Fibroblast of mammary gland (primary cell): ENCODE measurements at regions not wholly inside any gene's neighbourhood (a gene's known extent, or its start where the extent isn't known, plus 50 kb on each side); places are given as distances from the start of the nearest gene placed in this dataset.

Experiments used
- DNase-seq: peaks from one replicate; pipeline ENCODE4 v3.0.0-alpha.2; 2010; ENCODE audit warnings: low read depth
- H3K4me3 ChIP-seq: 2 replicates; pipeline ENCODE4 v1.5.1; 2011; ENCODE audit warnings: low read depth, mild to moderate bottlenecking, low read length, moderate library complexity; ENCODE audit not compliant: control insufficient read depth
- CTCF ChIP-seq: conservative IDR thresholded peaks from 2 replicates; pipeline ENCODE4 v1.5.1; 2011; ENCODE audit warnings: low read depth, low read length, inconsistent platforms; ENCODE audit not compliant: control insufficient read depth, insufficient read depth

DNA sequence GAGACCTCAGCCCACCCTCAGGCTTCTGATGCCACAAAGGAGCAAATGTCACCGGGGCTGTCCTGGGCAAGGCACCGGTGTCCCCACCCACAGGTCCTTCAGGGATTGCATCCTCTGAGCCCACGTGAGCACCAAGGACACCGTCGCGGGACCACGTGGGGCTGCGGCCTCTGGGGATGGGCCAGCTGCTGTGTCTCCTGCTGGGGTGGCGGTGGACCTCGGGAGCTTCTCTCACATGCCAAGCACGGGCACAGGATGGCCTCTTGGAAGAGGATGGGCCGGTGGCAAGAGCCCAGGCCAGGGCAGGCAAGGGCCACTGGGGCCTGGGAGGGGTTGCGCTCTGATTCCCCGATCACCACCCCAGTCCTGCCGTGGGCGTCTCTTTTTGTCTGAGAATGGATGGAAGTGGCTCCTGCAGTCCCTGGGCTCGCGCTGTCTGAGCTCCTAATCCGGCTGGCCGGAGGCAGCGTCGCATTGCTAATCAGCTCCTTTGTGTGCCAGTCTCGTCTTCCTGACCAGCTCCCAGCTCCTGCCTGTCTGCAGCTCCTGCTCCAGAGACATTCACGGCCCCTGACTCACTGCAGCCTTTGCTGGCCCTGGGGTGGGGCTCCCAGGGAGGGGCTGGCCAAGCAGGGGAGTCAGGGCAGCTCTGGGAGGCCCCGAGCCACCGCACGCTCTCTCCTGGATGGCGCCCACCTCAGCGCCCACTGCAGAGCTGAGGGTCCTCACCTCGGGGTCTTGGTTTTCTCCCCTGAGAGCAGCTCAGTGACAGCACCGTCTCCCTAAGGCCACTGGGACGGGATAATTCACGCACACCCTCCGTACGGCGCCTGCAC lies 146.7 kb downstream of the CTTN start:
- no peak for DNase-seq
- TF ChIP-seq CTCF, result no peak

GRCh38 chr11:70545610-70545912 lies 147.2 kb downstream of the CTTN start:
- no peak for DNase-seq
- no peak for TF ChIP-seq CTCF
- H3K4me3 ChIP-seq, result no peak overlapping the region

More for the DNA sequence above, 146.7 kb downstream of the CTTN start:
- no peak overlapping the region for H3K4me3 ChIP-seq

- no peak overlapping the region for H3K4me3 ChIP-seq
- no peak for DNase-seq
Measured at GRCh38 chr11:70546191-70546940, 148.0 kb downstream of the CTTN start.

DNA sequence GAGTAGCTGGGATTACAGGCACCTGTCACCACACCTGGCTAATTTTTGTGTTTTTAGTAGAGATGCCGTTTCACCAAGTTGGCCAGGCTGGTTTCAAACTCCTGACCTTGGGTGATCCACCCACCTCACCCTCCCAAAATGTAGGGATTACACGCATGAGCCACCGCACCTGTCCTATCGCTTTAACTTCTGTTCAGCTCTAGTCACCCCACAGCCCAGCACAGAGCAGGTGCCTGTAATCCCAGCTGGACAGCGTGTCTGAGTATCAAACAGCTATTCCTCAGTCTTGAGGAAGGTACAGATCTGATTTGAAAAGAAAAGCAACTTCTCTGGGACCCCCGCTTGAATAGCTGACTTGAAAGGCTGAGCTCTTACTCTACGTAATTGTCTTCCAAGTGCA lies 149.1 kb downstream of the CTTN start:
- no peak for TF ChIP-seq CTCF
- H3K4me3 ChIP-seq, result no peak overlapping the region
- no peak for DNase-seq

More at GRCh38 chr11:70546191-70546940, 148.0 kb downstream of the CTTN start:
- no peak for TF ChIP-seq CTCF

DNA sequence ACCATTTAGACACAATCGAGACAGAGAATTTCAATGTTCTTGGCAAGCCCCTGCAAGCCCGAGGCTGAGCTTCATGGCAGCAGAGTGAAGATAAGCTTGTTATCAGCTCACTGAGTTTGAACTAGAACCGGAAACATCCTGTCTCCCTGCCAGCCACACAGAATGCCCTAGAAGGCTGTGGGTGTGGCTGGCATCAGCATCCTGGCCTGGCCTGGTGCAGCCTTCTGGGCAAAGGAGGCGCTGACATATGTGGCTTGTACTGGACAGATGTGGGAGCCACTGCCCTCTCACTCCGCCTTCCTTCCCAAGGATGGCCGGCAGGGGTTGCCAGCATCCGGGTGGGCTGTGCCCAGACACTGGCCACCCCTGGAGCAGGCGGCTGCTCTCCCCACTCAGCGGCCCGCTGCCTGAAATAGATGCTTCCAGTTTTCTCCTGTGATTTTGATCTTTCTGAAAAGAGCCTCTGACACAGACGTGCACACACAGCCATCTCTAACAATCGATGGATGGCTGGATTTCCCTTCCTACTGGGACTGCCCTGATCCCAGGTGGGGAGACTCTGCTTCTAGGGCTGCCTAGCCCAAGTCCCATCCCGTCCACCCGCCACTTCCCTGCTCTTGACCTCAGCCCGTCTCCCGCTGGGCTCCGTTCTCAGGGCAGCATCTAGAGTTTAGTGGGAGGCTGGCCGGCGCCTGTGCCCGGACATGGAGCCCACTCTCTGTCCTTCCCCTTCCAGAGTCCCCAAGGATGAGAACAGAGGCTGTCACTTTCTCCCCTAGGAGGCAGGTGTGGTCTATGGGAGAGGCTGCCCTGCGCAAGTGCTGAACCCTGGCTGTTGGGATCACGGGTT lies 149.7 kb downstream of the CTTN start:
- no peak for DNase-seq
- no peak for TF ChIP-seq CTCF
- no peak overlapping the region for H3K4me3 ChIP-seq

- no peak for DNase-seq
- H3K4me3 ChIP-seq, result no peak overlapping the region
- no peak for TF ChIP-seq CTCF
Measured at GRCh38 chr11:70548976-70549375, 150.6 kb downstream of the CTTN start.
